HCT116 (cell line): ENCODE measurements at regions not wholly inside any gene's neighbourhood (a gene's known extent, or its start where the extent isn't known, plus 50 kb on each side); places are given as distances from the start of the nearest gene placed in this dataset.

Experiments
- ATF3 ChIP-seq: IDR thresholded peaks from 2 replicates; pipeline ENCODE4 v1.6.1; 2012
- CBX3 ChIP-seq: IDR thresholded peaks from 2 replicates; pipeline ENCODE4 v1.6.1; 2012; ENCODE audit warnings: low read depth
- ELF1 ChIP-seq: IDR thresholded peaks from 2 replicates; pipeline ENCODE4 v1.6.1; 2012; ENCODE audit warnings: low read depth, borderline replicate concordance
- EZH2 ChIP-seq: fragments of 200-600 bp; sonication (generic); IDR thresholded peaks from 2 replicates; pipeline ENCODE4 v1.6.1; 2017; ENCODE audit warnings: antibody characterized with exemption, mixed run types
- EZH2phosphoT487 ChIP-seq: fragments of 200-600 bp; IDR thresholded peaks from 2 replicates; pipeline ENCODE4 v1.6.1; 2018; ENCODE audit warnings: antibody characterized with exemption, borderline replicate concordance
- FOSL1 ChIP-seq: IDR thresholded peaks from 2 replicates; pipeline ENCODE4 v1.6.1; 2012; ENCODE audit warnings: low read depth
- JUND ChIP-seq: IDR thresholded peaks from 2 replicates; pipeline ENCODE4 v1.6.1; 2012
- POLR2A ChIP-seq: IDR thresholded peaks from 2 replicates; pipeline ENCODE4 v1.7.0; 2011; ENCODE audit warnings: borderline replicate concordance; ENCODE audit not compliant: insufficient read depth, insufficient read length; ENCODE audit errors: extremely low read depth
- POLR2AphosphoS5 ChIP-seq: IDR thresholded peaks from 2 replicates; pipeline ENCODE4 v1.6.1; 2011; ENCODE audit warnings: mild to moderate bottlenecking, low read depth, low read length, moderate library complexity
- ZNF274 ChIP-seq: fragments of 200-500 bp; sonication (Bioruptor generic); IDR thresholded peaks from 2 replicates; pipeline ENCODE4 v1.6.1; 2014; ENCODE audit warnings: mild to moderate bottlenecking, low read depth, low read length, inconsistent platforms
- TF ChIP-seq, protein P1 (sequence below), 3 experiments: fragments of 200-600 bp in 1 of 3; sonication (generic) in 1 of 3; IDR thresholded peaks in 2 of 3; conservative IDR thresholded peaks in 1 of 3; 2 replicates each; pipeline ENCODE4 v1.5.1; 2012 to 2017; ENCODE audit warnings: low read depth in 2 of 3, low read length in 2 of 3, antibody characterized with exemption in 1 of 3, borderline replicate concordance in 1 of 3, control low read depth in 1 of 3, mild to moderate bottlenecking in 1 of 3, mixed read lengths in 1 of 3, mixed run types in 1 of 3, moderate library complexity in 1 of 3; ENCODE audit not compliant: insufficient read depth in 1 of 3
- TF ChIP-seq, protein P2 (sequence below): IDR thresholded peaks from 2 replicates; pipeline ENCODE4 v1.6.1; 2012

- no peak for TF ChIP-seq ATF3
- TF ChIP-seq POLR2A, result no peak
- TF ChIP-seq, protein P1, sequence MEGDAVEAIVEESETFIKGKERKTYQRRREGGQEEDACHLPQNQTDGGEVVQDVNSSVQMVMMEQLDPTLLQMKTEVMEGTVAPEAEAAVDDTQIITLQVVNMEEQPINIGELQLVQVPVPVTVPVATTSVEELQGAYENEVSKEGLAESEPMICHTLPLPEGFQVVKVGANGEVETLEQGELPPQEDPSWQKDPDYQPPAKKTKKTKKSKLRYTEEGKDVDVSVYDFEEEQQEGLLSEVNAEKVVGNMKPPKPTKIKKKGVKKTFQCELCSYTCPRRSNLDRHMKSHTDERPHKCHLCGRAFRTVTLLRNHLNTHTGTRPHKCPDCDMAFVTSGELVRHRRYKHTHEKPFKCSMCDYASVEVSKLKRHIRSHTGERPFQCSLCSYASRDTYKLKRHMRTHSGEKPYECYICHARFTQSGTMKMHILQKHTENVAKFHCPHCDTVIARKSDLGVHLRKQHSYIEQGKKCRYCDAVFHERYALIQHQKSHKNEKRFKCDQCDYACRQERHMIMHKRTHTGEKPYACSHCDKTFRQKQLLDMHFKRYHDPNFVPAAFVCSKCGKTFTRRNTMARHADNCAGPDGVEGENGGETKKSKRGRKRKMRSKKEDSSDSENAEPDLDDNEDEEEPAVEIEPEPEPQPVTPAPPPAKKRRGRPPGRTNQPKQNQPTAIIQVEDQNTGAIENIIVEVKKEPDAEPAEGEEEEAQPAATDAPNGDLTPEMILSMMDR (IDR thresholded peaks at IDR 0.05 in 2 of 3, conservative IDR thresholded peaks at IDR 0.05 in 1 of 3; ENCODE audit: borderline replicate concordance in 1 of 3, insufficient read depth in 1 of 3, low read depth in 2 of 3, low read length in 2 of 3), result no peak
- no peak for TF ChIP-seq EZH2phosphoT487
- TF ChIP-seq, protein P2, sequence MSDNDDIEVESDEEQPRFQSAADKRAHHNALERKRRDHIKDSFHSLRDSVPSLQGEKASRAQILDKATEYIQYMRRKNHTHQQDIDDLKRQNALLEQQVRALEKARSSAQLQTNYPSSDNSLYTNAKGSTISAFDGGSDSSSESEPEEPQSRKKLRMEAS, result no peak
- no peak for TF ChIP-seq ELF1
- no peak for TF ChIP-seq JUND
- TF ChIP-seq CBX3, result no peak
- no peak for TF ChIP-seq ZNF274
- TF ChIP-seq FOSL1, result no peak
- no peak for TF ChIP-seq EZH2
- TF ChIP-seq POLR2AphosphoS5, result no peak
Observed at GRCh38 chr15:97446138-97446537, 514.4 kb upstream of the ARRDC4 start.
